ENCODE measurements at regions not wholly inside any gene's neighbourhood (a gene's known extent, or its start where the extent isn't known, plus 50 kb on each side); places are given as distances from the start of the nearest gene placed in this dataset.

GRCh38 chr13:39186205-39186875, 148.1 kb downstream of the NHLRC3 start:
- no peak for DNase-seq (ENCODE audit: low read depth)
- no peak for TF ChIP-seq CTCF (IDR thresholded peaks at IDR 0.05; ENCODE audit: low read depth, low read length, missing control alignments)
- no peak overlapping the region for H3K4me3 ChIP-seq (ENCODE audit: low read depth, low read length)

- no peak for DNase-seq (ENCODE audit: low read depth)
- H3K4me3 ChIP-seq (ENCODE audit: low read depth, low read length) = no peak overlapping the region
- TF ChIP-seq CTCF (IDR thresholded peaks at IDR 0.05; ENCODE audit: low read depth, low read length, missing control alignments) = no peak
Observed at GRCh38 chr13:39189778-39190177, 151.5 kb downstream of the NHLRC3 start.

GRCh38 chr13:39196965-39197646, 158.8 kb downstream of the NHLRC3 start:
- no peak for DNase-seq (ENCODE audit: low read depth)

GRCh38 chr13:39197647-39198007, 159.4 kb downstream of the NHLRC3 start:
- no peak for TF ChIP-seq CTCF (IDR thresholded peaks at IDR 0.05; ENCODE audit: low read depth, low read length, missing control alignments)
- no peak for DNase-seq (ENCODE audit: low read depth)

More at GRCh38 chr13:39196965-39197646, 158.8 kb downstream of the NHLRC3 start:
- H3K4me3 ChIP-seq (ENCODE audit: low read depth, low read length) = no peak overlapping the region
- TF ChIP-seq CTCF (IDR thresholded peaks at IDR 0.05; ENCODE audit: low read depth, low read length, missing control alignments) = no peak

GRCh38 chr13:39200249-39200910, 162.1 kb downstream of the NHLRC3 start:
- H3K4me3 ChIP-seq (ENCODE audit: low read depth, low read length) = no peak overlapping the region
- no peak for DNase-seq (ENCODE audit: low read depth)
- no peak for TF ChIP-seq CTCF (IDR thresholded peaks at IDR 0.05; ENCODE audit: low read depth, low read length, missing control alignments)

More at GRCh38 chr13:39197647-39198007, 159.4 kb downstream of the NHLRC3 start:
- no peak overlapping the region for H3K4me3 ChIP-seq (ENCODE audit: low read depth, low read length)

- DNase-seq (ENCODE audit: low read depth) = no peak
- no peak overlapping the region for H3K4me3 ChIP-seq (ENCODE audit: low read depth, low read length)
- no peak for TF ChIP-seq CTCF (IDR thresholded peaks at IDR 0.05; ENCODE audit: low read depth, low read length, missing control alignments)
Observed at GRCh38 chr13:39201180-39201579, 162.9 kb downstream of the NHLRC3 start.

All from GM12864 (cell line).